H7 (cell line): ENCODE measurements at regions not wholly inside any gene's neighbourhood (a gene's known extent, or its start where the extent isn't known, plus 50 kb on each side); places are given as distances from the start of the nearest gene placed in this dataset.
A peak's percentile ranks its signal among the peaks of the same experiment; 100 is the strongest.
"Not testable (repeated sequence)": the region's sequence is repeated elsewhere in the genome, so short reads cannot be mapped to it uniquely, and the experiment has no call there.

Source experiments
- DNase-seq: peaks from one replicate; pipeline ENCODE4 v3.0.0; 2012
- H3K27me3 ChIP-seq: 2 replicates; pipeline ENCODE4 v1.6.0; 2011; ENCODE audit warnings: mild to moderate bottlenecking, low read length; ENCODE audit not compliant: control insufficient read depth, insufficient read depth
- H3K36me3 ChIP-seq: replicated peaks from 2 replicates; pipeline ENCODE4 v1.5.1; 2011; ENCODE audit warnings: low read length; ENCODE audit not compliant: control insufficient read depth, insufficient read depth
- H3K4me3 ChIP-seq: 2 replicates; pipeline ENCODE4 v1.5.1; 2011; ENCODE audit warnings: low read depth, mild to moderate bottlenecking, control low read depth, low read length, moderate library complexity; ENCODE audit not compliant: insufficient read depth

DNA sequence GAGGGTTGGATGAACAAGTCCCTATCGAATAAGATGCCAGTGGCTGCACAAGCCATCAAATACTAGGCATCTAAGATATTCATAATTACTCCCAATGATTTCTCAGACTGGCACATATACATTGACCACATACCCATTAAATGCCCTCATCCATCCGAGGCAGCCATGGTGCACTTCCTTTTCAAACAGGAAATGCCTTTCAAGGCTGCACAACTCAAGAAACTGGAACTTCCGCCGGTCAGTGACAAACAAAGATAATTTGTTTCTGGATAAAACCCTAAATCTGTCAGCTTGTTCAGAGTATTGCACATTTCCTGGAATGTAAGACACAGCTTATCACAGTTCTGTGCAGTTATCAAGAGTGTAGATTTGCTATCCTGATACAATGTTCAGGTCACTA lies 203.7 kb downstream of the RMST start:
- no peak overlapping the region for H3K4me3 ChIP-seq
- no peaks in the 10 kb centered on the region for H3K36me3 ChIP-seq
- no peak for DNase-seq
- H3K27me3 ChIP-seq, result no peaks in the 10 kb centered on the region

DNA sequence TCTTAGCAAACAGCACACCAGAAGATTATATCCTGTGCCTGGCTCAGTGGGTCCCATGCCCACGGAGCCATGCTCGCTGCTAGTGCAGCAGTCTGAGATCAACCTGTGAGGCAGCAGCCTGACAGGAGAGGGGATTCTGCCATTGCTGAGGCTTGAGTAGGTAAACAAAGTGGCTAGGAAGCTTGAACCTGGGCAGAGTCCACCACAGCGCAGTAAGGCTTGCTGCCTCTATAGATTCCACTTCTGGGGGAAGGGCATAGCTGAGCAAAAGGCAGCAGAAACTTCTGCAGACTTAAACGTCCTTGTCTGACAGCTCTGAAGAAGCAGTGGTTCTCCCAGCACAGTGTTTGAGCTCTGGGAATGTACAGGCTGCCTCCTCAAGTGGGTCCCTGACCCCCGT lies 210.3 kb downstream of the RMST start:
- no peaks in the 10 kb centered on the region for H3K27me3 ChIP-seq
- no peak for DNase-seq
- no peak overlapping the region for H3K4me3 ChIP-seq
- no peaks in the 10 kb centered on the region for H3K36me3 ChIP-seq

DNA sequence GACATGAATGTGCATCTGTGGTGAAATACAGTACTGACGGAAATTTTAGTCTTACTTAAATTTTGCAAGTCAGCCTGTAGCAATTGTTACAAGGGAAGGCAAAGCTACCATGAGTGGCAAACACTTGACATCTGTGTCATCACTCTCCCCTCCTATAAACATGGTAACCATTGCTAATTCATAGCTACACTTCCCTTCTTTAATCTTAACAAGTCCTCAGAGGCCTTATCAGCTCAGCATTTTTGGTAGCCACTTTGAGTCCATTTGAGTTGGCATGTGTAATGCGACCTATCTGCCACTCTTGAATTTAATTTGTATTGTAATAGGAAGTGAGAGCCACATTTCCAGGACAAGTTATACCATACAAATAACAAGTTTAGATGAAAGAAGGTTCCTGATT lies 218.1 kb downstream of the RMST start:
- DNase-seq, result no peak
- no peaks in the 10 kb centered on the region for H3K27me3 ChIP-seq
- no peak overlapping the region for H3K4me3 ChIP-seq
- H3K36me3 ChIP-seq, result no peaks in the 10 kb centered on the region

DNA sequence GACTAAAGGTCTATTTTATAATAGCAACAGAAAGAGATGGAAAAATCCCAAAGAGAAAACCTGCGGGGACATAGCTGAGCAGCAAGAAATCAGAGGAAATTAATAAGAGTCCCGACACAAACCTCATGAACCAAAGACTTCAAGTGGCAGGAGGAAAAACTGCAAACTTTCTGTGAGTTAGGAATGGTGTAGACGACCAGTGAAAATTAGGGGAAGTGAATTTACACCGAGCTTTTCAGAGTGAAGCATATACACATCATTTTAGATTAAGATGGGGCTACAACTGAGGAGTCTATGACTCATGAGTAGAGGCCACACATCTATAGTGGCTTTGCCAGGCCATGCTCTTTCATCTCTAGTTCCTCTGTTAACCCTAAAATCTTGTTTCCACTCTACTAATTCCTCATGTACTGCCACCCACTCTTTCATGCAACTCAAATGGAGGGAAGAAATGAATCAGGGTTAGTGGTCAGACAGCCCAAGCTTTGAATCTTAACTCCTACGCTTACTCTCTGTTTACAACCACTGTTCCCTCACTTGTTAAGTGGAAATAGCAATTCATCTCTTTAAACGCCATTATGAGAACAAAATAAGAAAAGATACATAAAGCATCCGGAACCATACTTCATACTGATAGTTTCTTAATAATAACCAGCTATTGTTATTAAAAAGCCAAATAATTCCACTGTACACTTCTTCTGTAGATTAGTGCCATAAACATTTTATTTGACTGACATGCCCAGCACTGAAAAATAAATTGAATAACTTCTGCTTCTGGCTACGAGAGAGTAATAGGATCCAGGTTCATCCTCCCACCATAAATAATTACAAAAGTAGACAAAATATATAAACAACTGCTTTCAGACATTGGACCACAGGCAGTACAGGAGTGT lies 219.3 kb downstream of the RMST start:
- no peak overlapping the region for H3K4me3 ChIP-seq
- no peak for DNase-seq
- no peaks in the 10 kb centered on the region for H3K36me3 ChIP-seq
- no peaks in the 10 kb centered on the region for H3K27me3 ChIP-seq

DNA sequence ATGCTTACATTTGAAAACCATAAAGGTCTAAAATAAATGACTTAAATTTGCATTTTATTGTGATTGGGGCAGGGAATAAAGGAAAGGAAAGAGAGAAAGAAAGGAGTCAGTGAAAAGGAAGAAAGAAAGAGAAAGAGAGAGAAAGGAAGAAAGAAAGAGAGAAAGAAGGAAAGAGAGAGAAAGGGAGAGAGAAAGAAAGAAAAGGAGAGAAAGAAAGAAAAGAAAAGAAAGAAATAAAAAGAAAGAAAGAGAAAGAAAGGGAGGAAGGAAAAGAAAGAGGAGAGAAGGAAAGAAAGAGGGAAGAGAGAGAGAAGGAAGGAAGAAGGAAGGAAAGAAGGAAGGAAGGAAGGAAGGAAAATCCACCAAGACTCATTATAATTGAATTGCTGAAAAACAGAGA lies 222.8 kb downstream of the RMST start:
- Histone ChIP-seq H3K36me3 (no peaks in the 10 kb centered on the region), H3K4me3 (no peak overlapping the region), H3K27me3 (no peaks in the 10 kb centered on the region)
- DNase-seq, result no peak

DNA sequence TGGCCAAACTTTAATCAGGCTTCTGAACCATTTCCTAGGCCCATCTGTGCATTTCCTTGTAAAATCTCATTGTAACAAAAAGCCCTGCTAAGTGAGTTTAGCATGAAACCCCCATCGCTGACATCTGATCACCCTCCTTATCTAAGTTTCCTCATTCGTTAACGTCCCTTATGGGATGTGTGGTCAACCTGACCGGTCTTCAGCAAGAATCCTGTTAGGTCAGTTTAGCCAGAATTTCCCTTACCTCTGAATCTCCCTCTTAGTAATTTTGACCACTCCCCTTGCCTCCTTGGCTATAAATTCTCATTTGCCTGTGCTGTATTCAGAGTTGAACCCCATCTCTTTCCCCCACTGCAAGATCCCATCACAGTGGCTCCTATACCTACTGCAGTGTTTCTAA lies 239.3 kb downstream of the RMST start:
- H3K36me3 ChIP-seq, result no peaks in the 10 kb centered on the region
- H3K27me3 ChIP-seq, result no peaks in the 10 kb centered on the region
- H3K4me3 ChIP-seq, result no peak overlapping the region
- no peak for DNase-seq

DNA sequence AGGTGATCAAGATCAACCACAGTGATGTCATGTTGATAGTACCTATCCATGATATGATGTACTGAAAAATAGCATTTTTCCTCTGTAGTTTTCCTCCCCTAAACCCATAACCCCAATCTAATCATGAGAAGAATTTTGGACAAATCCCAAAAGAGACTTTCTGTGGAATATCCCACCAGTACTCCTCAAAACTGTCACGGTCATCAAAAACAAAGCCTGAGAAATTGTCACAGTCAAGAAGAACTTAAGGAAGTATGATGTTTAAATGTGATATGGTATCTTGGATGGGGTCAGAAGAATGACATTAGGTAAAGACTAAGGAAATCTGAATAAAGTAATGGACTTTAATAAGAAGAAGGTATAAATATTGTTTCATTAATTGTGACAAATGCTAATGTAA lies 248.8 kb downstream of the RMST start:
- Histone ChIP-seq H3K4me3 (no peak overlapping the region), H3K36me3 (no peaks in the 10 kb centered on the region), H3K27me3 (no peaks in the 10 kb centered on the region)
- no peak for DNase-seq

DNA sequence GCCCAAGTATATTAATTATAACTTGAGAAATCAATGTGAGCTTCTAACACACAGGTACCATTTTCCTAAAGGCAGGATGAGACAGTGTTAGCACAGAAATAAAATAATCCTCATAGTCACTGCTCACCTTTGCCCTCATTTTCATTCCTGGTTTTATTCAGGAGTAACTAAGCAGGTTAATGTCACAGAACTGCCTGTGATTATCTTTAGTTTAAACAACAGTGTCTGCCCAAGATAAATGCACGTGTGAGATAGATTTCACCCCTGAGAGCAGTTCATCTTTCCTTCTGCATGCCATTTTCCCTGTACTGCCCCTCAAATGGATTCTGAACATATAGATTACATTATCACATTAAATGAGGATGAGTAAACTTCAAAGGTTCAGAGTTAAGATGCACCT lies 250.7 kb downstream of the RMST start:
- no peak for DNase-seq
- no peak overlapping the region for H3K4me3 ChIP-seq
- no peaks in the 10 kb centered on the region for H3K36me3 ChIP-seq
- H3K27me3 ChIP-seq, result no peaks in the 10 kb centered on the region

DNA sequence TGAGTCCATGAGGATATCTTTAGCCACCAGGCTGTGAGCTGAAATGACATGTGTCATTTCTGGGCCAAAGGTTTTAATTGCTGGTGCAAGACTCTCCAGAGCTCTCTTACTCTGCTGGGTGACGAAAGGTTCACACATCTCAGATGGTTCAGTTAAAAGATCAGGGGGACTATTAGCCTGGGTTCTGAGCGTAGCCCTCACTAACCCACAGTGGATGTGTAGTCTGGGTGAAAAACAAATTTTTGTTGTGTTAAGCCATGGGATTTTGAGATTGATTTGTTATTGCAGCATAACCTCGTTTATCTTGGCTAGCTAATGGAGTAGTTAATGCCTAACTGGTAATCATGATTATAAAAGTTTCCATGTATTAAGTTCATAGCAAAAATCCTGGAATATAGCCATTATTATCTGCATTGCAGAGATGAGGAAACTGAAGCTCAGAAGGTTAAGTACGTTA lies 251.5 kb downstream of the RMST start:
- Histone ChIP-seq H3K36me3 (no peaks in the 10 kb centered on the region), H3K27me3 (no peaks in the 10 kb centered on the region), H3K4me3 (no peak overlapping the region)
- DNase-seq, result no peak

DNA sequence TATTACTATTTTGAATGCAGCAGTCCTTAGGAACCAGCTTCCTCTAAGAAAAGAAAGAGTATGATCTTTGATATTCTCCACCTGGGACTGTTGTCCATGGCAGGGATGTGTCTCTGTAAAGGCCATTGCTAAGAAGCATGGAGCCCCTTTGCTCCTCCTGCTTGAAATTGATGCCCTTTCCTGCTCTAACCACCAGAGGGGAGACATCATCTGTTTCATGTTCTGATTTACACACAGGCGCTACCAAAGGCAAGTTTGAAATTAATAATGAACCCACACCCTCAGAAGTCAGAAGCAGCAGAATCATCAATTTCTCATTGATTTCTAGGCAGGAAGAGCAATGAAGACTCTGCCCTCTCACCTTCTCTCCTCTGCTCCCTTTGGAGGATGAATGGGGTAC lies 253.8 kb downstream of the RMST start:
- no peaks in the 10 kb centered on the region for H3K27me3 ChIP-seq
- no peak overlapping the region for H3K4me3 ChIP-seq
- H3K36me3 ChIP-seq, result no peaks in the 10 kb centered on the region
- peak; percentile 49 for DNase-seq

DNA sequence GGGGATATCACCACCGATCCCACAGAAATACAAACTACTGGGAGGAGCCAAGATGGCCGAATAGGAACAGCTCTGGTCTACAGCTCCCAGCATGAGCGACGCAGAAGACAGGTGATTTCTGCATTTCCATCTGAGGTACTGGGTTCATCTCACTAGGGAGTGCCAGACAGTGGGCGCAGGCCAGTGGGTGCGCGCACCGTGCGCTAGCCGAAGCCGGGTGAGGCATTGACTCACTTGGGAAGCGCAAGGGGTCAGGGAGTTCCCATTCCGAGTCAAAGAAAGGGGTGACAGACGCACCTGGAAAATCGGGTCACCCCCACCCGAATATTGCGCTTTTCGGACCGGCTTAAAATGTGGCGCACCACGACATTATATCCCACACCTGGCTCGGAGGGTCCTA lies 261.2 kb downstream of the RMST start:
- H3K36me3 ChIP-seq, H3K27me3 ChIP-seq, H3K4me3 ChIP-seq, DNase-seq: not testable (repeated sequence)

DNA sequence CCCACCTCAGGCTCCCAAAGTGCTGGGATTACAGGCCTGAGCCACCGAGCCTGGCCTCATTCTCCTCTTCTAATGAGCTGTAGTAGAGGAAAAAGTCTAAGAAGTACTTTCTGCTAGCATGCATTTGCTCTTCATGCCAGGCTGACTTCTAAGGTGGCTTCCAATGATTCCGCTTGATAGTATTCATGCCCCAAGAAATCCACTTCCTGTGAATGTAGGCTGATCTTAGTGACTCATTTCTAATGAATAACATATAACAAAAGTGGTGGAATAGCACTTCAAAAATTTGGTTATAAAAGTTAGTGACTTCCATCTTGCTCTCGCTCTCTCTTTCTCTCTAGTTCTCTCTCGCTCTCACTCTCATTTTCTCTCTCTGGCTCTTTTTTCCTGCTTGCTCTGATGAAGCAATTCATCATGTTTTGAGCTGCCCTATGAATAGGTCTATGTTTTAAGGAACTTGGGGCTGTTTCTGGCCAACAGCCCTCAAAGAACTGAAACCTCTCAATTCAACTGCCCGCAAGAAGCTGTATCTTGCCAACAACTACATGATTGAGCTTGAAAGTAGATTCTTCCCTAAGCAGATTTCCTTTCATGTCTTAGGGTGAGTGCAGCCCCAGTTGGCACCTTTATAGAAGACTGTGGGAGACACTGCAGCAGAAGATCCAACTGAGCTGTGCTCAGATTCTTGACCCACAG lies 282.9 kb downstream of the RMST start:
- H3K27me3 ChIP-seq, result no peaks in the 10 kb centered on the region
- no peak overlapping the region for H3K4me3 ChIP-seq
- no peak for DNase-seq
- no peaks in the 10 kb centered on the region for H3K36me3 ChIP-seq

DNA sequence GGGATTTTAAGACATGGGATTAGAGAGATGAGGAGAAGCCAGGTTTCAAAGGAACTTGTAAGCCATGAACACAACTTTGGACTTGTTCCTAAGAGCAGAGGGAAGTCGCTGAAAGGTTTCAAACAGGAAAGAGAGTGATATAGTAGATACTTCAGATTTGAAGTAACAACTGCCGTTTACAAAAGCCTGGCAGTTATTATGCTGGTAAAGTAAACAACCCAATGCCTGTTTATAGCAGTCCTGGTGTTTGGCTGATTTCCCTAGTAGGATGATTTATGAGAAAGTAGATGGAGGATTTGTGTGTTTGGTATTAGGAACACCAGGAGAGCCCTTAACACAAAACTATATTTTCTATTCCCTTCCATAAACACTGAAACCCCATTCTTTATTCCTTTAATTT lies 285.7 kb downstream of the RMST start:
- Histone ChIP-seq H3K27me3 (no peaks in the 10 kb centered on the region), H3K36me3 (no peaks in the 10 kb centered on the region), H3K4me3 (no peak overlapping the region)
- DNase-seq, result no peak

DNA sequence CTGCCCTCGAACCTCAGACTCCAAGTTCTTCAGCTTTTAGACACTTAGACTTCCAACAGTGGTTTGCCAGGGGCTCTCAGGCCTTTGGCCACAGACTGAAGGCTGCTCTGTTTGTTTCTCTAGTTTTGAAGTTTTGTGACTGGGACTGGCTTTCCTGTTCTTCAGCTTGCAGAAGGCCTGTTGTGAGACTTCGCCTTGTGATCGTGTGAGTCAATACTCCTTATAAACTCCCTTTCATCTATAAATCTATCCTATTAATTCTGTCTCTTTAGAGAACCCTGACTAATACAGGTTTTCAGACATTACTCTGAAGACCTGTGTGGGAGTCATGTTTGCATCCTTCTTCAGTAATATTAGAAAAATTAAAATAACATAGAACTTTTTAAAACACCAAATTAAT lies 289.1 kb downstream of the RMST start:
- DNase-seq, result no peak
- Histone ChIP-seq H3K27me3 (no peaks in the 10 kb centered on the region), H3K4me3 (no peak overlapping the region), H3K36me3 (no peaks in the 10 kb centered on the region)

DNA sequence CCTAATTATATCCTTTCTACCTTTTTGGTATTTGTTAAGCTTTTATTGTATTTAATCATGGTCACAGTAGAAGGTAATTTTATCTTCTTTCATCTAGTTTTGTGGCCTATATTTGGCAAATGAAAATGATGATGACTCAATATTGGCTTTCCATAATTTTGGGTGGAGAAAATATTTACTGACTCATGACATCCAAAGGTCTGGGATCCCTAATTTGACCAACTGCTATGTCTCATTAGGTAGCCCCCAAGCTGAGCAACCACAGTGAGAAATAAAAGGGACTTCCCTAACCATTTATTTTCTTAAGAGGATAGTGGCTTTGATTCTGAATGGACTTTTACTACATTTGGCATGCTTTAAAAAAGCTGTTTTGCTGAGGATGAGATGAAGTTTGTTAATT lies 289.5 kb downstream of the RMST start:
- DNase-seq, result no peak
- H3K27me3 ChIP-seq, result no peaks in the 10 kb centered on the region
- no peaks in the 10 kb centered on the region for H3K36me3 ChIP-seq
- H3K4me3 ChIP-seq, result no peak overlapping the region
